HEK293 (cell line): ENCODE measurements at regions not wholly inside any gene's neighbourhood (a gene's known extent, or its start where the extent isn't known, plus 50 kb on each side); places are given as distances from the start of the nearest gene placed in this dataset.

Source experiments
- CTCF ChIA-PET: fragments of 350-600 bp; formaldehyde crosslinking; extraction: SDS; loops from one replicate; lab custom pipeline; 2021; ENCODE audit warnings: antibody characterized with exemption; lab: Yijun Ruan, JAX
- POLR2A ChIA-PET: fragments of 300-600 bp; formaldehyde crosslinking; extraction: SDS; loops from one replicate; lab custom pipeline; 2020; ENCODE audit warnings: antibody characterized with exemption, inconsistent platforms; lab: Yijun Ruan, JAX
- H3K27ac ChIP-seq: fragments of 200-500 bp; sonication (Bioruptor generic); 2 replicates; pipeline ENCODE4 v1.5.1; 2014; ENCODE audit warnings: low read depth, low read length, control low read depth, inconsistent platforms; ENCODE audit errors: extremely low read depth
- H3K36me3 ChIP-seq, 2 experiments: fragments of 200-500 bp in 1 of 2; sonication (Bioruptor generic) in 1 of 2; 1 replicate in 1 of 2; 2 replicates in 1 of 2; pipeline ENCODE4 v1.5.1; 2014 to 2017; ENCODE audit warnings: inconsistent platforms in 2 of 2, low read length in 2 of 2; ENCODE audit not compliant: control insufficient read depth in 2 of 2, insufficient read depth in 1 of 2
- H3K4me1 ChIP-seq: fragments of 200-500 bp; sonication (Bioruptor generic); 2 replicates; pipeline ENCODE4 v1.5.1; 2014; ENCODE audit warnings: mild to moderate bottlenecking, low read length, inconsistent platforms; ENCODE audit not compliant: control insufficient read depth, insufficient read depth
- H3K4me3 ChIP-seq: 2 replicates; pipeline ENCODE4 v1.5.1; 2011; ENCODE audit warnings: low read depth, mild to moderate bottlenecking, control low read depth, low read length, moderate library complexity
- H3K9me3 ChIP-seq: fragments of 200-500 bp; sonication (Bioruptor generic); 2 replicates; pipeline ENCODE4 v1.5.1; 2014; ENCODE audit warnings: low read depth, low read length, inconsistent platforms; ENCODE audit not compliant: control insufficient read depth, insufficient read depth
- FEZF1 ChIP-seq: fragments of 450-650 bp; formaldehyde crosslinking; IDR thresholded peaks from 2 replicates; pipeline ENCODE4 v1.5.1; 2016; ENCODE audit warnings: missing biosample characterization, missing genetic modification characterization
- GFI1B ChIP-seq: fragments of 450-650 bp; formaldehyde crosslinking; IDR thresholded peaks from 2 replicates; pipeline ENCODE4 v1.5.1; 2016; ENCODE audit warnings: missing biosample characterization, missing genetic modification characterization
- HOXD13 ChIP-seq: sonication (generic); formaldehyde crosslinking; IDR thresholded peaks from 2 replicates; pipeline ENCODE4 v1.8.0; 2022; ENCODE audit warnings: missing genetic modification reagents, borderline replicate concordance
- SCRT1 ChIP-seq: fragments of 450-650 bp; formaldehyde crosslinking; IDR thresholded peaks from 2 replicates; pipeline ENCODE4 v1.5.1; 2016; ENCODE audit warnings: missing biosample characterization, missing genetic modification characterization, borderline replicate concordance
- SP2 ChIP-seq: fragments of 450-650 bp; formaldehyde crosslinking; IDR thresholded peaks from 2 replicates; pipeline ENCODE4 v1.5.1; 2016; ENCODE audit warnings: missing biosample characterization, missing genetic modification characterization
- SP7 ChIP-seq: fragments of 450-650 bp; formaldehyde crosslinking; IDR thresholded peaks from 2 replicates; pipeline ENCODE4 v1.5.1; 2016; ENCODE audit warnings: missing biosample characterization, missing genetic modification characterization
- TRIM28 ChIP-seq: IDR thresholded peaks from 2 replicates; pipeline ENCODE4 v1.6.1; 2011; ENCODE audit warnings: low read length, control low read depth, borderline replicate concordance
- WT1 ChIP-seq: fragments of 450-650 bp; formaldehyde crosslinking; IDR thresholded peaks from 2 replicates; pipeline ENCODE4 v1.5.1; 2016; ENCODE audit warnings: missing biosample characterization, missing genetic modification characterization
- ZNF10 ChIP-seq: fragments of 450-650 bp; formaldehyde crosslinking; IDR thresholded peaks from 2 replicates; pipeline ENCODE4 v1.5.1; 2017; ENCODE audit warnings: missing biosample characterization, missing genetic modification characterization
- ZNF112 ChIP-seq: fragments of 450-650 bp; formaldehyde crosslinking; IDR thresholded peaks from 2 replicates; pipeline ENCODE4 v1.5.0; 2017; ENCODE audit warnings: missing biosample characterization, missing genetic modification characterization
- ZNF16 ChIP-seq: fragments of 450-650 bp; formaldehyde crosslinking; IDR thresholded peaks from 2 replicates; pipeline ENCODE4 v1.5.1; 2016; ENCODE audit warnings: low read depth, missing biosample characterization, missing genetic modification characterization
- ZNF23 ChIP-seq: fragments of 450-650 bp; formaldehyde crosslinking; IDR thresholded peaks from 2 replicates; pipeline ENCODE4 v1.5.1; 2016; ENCODE audit warnings: missing biosample characterization, missing genetic modification characterization, borderline replicate concordance
- ZNF354C ChIP-seq: fragments of 450-650 bp; formaldehyde crosslinking; IDR thresholded peaks from 2 replicates; pipeline ENCODE4 v1.5.1; 2016; ENCODE audit warnings: missing biosample characterization, missing genetic modification characterization, low read depth, borderline replicate concordance
- ZNF426 ChIP-seq: fragments of 450-650 bp; formaldehyde crosslinking; IDR thresholded peaks from 2 replicates; pipeline ENCODE4 v1.5.1; 2017; ENCODE audit warnings: missing biosample characterization, missing genetic modification characterization, mild to moderate bottlenecking, inconsistent platforms, moderate library complexity
- ZNF48 ChIP-seq: fragments of 450-650 bp; formaldehyde crosslinking; IDR thresholded peaks from 2 replicates; pipeline ENCODE4 v1.5.1; 2016; ENCODE audit warnings: missing biosample characterization, missing genetic modification characterization
- ZNF654 ChIP-seq: fragments of 450-650 bp; formaldehyde crosslinking; IDR thresholded peaks from 2 replicates; pipeline ENCODE4 v1.5.1; 2016; ENCODE audit warnings: low read depth, missing biosample characterization, missing genetic modification characterization
- ZNF791 ChIP-seq: fragments of 450-650 bp; formaldehyde crosslinking; IDR thresholded peaks from 2 replicates; pipeline ENCODE4 v1.5.1; 2016; ENCODE audit warnings: missing biosample characterization, missing genetic modification characterization
- TF ChIP-seq, protein P1 (sequence below): fragments of 450-650 bp; formaldehyde crosslinking; IDR thresholded peaks from 2 replicates; pipeline ENCODE4 v1.5.1; 2017; ENCODE audit warnings: missing biosample characterization, missing genetic modification characterization
- TF ChIP-seq, protein P2 (sequence below): fragments of 450-650 bp; formaldehyde crosslinking; conservative IDR thresholded peaks from 2 replicates; pipeline ENCODE4 v1.5.1; 2016; ENCODE audit warnings: low read depth, missing biosample characterization, missing genetic modification characterization
- TF ChIP-seq, protein P3 (sequence below): fragments of 450-650 bp; formaldehyde crosslinking; IDR thresholded peaks from 2 replicates; pipeline ENCODE4 v1.5.1; 2017; ENCODE audit warnings: missing biosample characterization, mild to moderate bottlenecking, missing genetic modification characterization, moderate library complexity
- TF ChIP-seq, protein P4 (sequence below): IDR thresholded peaks from 2 replicates; pipeline ENCODE4 v1.6.1; 2011; ENCODE audit warnings: mild to moderate bottlenecking, low read depth, low read length, borderline replicate concordance
- TF ChIP-seq, protein P5 (sequence below): fragments of 450-650 bp; formaldehyde crosslinking; IDR thresholded peaks from 2 replicates; pipeline ENCODE4 v1.5.1; 2016; ENCODE audit warnings: missing biosample characterization, missing genetic modification characterization, low read depth

DNA sequence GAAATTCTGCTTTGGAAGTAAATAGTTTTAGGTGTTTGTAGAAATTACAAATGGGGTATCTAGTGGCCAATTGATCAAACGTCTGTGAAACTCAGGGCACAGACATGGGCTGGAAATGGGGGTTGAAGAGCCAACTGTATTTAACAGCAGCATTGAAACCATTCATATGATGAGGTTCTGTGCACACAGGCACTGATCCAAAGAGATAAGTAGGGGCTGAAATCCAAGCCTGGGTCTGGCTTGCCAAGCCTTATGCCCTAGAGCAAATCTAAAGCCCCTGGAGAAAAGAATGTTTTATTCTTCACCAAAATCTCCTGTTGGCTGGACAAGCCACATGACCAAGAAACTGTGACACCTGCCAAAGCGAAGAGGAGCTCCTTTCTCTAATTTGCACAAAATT lies 67.6 kb upstream of the ST6GALNAC5 start (continued):
- TF ChIP-seq ZNF654 (tag by site-specific recombination), result no peak
- TF ChIP-seq ZNF23 (tag by site-specific recombination), result no peak
- TF ChIP-seq ZNF16, result no peak
- TF ChIP-seq SP2 (tag by site-specific recombination), result no peak

DNA sequence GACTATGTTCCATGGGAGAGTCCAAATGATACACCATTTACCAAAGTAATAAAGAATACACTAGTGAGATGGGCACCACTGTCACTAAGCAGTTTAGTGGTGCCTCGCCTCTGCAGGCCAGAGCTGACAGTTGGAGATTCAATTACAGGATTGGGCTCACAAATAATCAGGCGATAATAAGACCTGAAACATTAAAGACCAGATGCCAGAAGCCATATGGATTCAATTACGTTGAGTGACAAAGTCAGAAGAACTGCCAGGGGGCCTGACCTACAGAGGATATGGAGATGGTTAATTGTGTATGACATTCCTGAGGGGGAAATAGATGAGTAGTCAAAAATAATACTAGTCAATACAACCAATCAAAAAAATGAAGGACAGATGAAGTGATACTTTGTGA lies 65.2 kb upstream of the ST6GALNAC5 start:
- Histone ChIP-seq H3K27ac (no peak overlapping the region), H3K4me1 (no peaks in the 10 kb centered on the region), H3K36me3 (no peaks in the 10 kb centered on the region), H3K9me3 (no peaks in the 10 kb centered on the region), H3K4me3 (no peak overlapping the region)
- CTCF ChIA-PET, result interaction anchor here (0.6 to 0.7 kb wide), 2 partner anchors 484 to 1186 kb away, joined by 4 read pairs; no protein-coding TSS in a partner anchor
- POLR2A ChIA-PET, result no interaction called here
- no peak for TF ChIP-seq ZNF10 (tag by site-specific recombination)
- no peak for TF ChIP-seq TRIM28
- no peak for TF ChIP-seq ZNF791 (tag by site-specific recombination)

DNA sequence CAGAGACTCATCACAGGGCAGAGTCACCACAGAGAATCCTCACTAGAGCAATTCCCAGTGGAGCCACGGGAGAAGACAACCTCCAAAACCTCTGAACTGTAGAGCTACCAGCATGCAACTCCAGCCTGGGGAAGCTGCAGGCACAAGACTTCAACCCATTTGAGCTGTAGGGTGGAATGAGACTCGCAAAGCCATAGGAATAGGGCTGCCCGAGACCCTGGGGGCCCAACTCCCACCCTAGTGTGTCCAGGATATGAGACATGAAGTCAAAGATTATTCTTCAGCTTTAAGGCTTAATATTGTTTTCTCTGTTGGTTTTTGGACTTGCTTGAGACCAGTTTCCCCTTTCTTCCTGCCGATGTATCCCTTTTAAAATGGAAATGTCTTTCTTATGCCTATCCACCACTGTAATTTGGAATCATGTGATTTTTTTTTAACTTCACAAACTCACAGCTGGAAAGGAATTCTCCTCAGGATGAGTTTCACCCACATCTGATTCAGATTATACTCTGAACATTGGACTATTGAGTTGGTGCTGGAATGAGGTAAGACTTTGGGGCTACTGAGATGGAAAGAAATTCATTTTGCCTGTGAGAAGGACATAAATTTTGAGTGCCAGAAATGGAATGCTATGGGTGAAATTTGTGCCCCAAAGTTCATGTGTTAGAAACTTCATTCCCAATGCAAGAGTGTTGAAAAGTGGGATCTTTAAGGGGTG lies 59.6 kb upstream of the ST6GALNAC5 start:
- POLR2A ChIA-PET, result no interaction called here
- no peaks in the 10 kb centered on the region for H3K36me3 ChIP-seq
- CTCF ChIA-PET, result interaction anchor here (0.6 kb wide), 1 partner anchor 633 kb away, joined by 3 read pairs; no protein-coding TSS in a partner anchor

More for the DNA sequence above, 59.6 kb upstream of the ST6GALNAC5 start:
- H3K27ac ChIP-seq, result no peak overlapping the region
- TF ChIP-seq ZNF112 (tag by site-specific recombination) (no peak), HOXD13 (CRISPR knock-in tag) (no peak), GFI1B (tag by site-specific recombination) (no peak), SCRT1 (tag by site-specific recombination) (no peak), SP7 (tag by site-specific recombination) (no peak), ZNF48 (no peak), WT1 (tag by site-specific recombination) (no peak), FEZF1 (tag by site-specific recombination) (no peak), ZNF426 (no peak), ZNF354C (tag by site-specific recombination) (no peak)
- TF ChIP-seq, protein P1, sequence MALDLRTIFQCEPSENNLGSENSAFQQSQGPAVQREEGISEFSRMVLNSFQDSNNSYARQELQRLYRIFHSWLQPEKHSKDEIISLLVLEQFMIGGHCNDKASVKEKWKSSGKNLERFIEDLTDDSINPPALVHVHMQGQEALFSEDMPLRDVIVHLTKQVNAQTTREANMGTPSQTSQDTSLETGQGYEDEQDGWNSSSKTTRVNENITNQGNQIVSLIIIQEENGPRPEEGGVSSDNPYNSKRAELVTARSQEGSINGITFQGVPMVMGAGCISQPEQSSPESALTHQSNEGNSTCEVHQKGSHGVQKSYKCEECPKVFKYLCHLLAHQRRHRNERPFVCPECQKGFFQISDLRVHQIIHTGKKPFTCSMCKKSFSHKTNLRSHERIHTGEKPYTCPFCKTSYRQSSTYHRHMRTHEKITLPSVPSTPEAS (tag by site-specific recombination), result no peak
- TF ChIP-seq, protein P2, sequence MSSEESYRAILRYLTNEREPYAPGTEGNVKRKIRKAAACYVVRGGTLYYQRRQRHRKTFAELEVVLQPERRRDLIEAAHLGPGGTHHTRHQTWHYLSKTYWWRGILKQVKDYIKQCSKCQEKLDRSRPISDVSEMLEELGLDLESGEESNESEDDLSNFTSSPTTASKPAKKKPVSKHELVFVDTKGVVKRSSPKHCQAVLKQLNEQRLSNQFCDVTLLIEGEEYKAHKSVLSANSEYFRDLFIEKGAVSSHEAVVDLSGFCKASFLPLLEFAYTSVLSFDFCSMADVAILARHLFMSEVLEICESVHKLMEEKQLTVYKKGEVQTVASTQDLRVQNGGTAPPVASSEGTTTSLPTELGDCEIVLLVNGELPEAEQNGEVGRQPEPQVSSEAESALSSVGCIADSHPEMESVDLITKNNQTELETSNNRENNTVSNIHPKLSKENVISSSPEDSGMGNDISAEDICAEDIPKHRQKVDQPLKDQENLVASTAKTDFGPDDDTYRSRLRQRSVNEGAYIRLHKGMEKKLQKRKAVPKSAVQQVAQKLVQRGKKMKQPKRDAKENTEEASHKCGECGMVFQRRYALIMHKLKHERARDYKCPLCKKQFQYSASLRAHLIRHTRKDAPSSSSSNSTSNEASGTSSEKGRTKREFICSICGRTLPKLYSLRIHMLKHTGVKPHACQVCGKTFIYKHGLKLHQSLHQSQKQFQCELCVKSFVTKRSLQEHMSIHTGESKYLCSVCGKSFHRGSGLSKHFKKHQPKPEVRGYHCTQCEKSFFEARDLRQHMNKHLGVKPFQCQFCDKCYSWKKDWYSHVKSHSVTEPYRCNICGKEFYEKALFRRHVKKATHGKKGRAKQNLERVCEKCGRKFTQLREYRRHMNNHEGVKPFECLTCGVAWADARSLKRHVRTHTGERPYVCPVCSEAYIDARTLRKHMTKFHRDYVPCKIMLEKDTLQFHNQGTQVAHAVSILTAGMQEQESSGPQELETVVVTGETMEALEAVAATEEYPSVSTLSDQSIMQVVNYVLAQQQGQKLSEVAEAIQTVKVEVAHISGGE (tag by site-specific recombination), result no peak
- TF ChIP-seq, protein P3, sequence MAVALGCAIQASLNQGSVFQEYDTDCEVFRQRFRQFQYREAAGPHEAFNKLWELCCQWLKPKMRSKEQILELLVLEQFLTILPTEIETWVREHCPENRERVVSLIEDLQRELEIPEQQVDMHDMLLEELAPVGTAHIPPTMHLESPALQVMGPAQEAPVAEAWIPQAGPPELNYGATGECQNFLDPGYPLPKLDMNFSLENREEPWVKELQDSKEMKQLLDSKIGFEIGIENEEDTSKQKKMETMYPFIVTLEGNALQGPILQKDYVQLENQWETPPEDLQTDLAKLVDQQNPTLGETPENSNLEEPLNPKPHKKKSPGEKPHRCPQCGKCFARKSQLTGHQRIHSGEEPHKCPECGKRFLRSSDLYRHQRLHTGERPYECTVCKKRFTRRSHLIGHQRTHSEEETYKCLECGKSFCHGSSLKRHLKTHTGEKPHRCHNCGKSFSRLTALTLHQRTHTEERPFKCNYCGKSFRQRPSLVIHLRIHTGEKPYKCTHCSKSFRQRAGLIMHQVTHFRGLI, result no peak
- TF ChIP-seq, protein P4, sequence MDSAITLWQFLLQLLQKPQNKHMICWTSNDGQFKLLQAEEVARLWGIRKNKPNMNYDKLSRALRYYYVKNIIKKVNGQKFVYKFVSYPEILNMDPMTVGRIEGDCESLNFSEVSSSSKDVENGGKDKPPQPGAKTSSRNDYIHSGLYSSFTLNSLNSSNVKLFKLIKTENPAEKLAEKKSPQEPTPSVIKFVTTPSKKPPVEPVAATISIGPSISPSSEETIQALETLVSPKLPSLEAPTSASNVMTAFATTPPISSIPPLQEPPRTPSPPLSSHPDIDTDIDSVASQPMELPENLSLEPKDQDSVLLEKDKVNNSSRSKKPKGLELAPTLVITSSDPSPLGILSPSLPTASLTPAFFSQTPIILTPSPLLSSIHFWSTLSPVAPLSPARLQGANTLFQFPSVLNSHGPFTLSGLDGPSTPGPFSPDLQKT, result no peak
- TF ChIP-seq, protein P5, sequence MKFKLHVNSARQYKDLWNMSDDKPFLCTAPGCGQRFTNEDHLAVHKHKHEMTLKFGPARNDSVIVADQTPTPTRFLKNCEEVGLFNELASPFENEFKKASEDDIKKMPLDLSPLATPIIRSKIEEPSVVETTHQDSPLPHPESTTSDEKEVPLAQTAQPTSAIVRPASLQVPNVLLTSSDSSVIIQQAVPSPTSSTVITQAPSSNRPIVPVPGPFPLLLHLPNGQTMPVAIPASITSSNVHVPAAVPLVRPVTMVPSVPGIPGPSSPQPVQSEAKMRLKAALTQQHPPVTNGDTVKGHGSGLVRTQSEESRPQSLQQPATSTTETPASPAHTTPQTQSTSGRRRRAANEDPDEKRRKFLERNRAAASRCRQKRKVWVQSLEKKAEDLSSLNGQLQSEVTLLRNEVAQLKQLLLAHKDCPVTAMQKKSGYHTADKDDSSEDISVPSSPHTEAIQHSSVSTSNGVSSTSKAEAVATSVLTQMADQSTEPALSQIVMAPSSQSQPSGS, result no peak
- H3K4me3 ChIP-seq, result no peak overlapping the region
- H3K4me1 ChIP-seq, result no peaks in the 10 kb centered on the region
- no peaks in the 10 kb centered on the region for H3K9me3 ChIP-seq
